H1 (cell line): ENCODE measurements at regions not wholly inside any gene's neighbourhood (a gene's known extent, or its start where the extent isn't known, plus 50 kb on each side); places are given as distances from the start of the nearest gene placed in this dataset.

Experiments used
- CTCF ChIA-PET: fragments of 300-600 bp; sonication (Branson Sonifier 250); formaldehyde crosslinking; loops from one replicate; lab custom pipeline; 2021; ENCODE audit not compliant: partially characterized antibody; lab: Charles Lee
- POLR2A ChIA-PET: fragments of 300-600 bp; sonication (Branson Sonifier 250); formaldehyde crosslinking; loops from one replicate; lab custom pipeline; 2021; ENCODE audit warnings: inconsistent platforms; ENCODE audit not compliant: partially characterized antibody; lab: Charles Lee
- DNase-seq, 2 experiments: peaks; one replicate each; pipeline versions ENCODE4 v3.0.0 to v3.0.0-alpha.2; 2010 to 2022; ENCODE audit warnings: low spot score in 2 of 2, low read depth in 1 of 2, mixed read lengths in 1 of 2
- FAIRE-seq: peaks from 2 replicates; lab custom pipeline; 2011; peaks lifted over from hg19 to GRCh38; lab: Jason Lieb, UNC
- H2AFZ ChIP-seq: 2 replicates; pipeline ENCODE4 v1.8.1; 2012; ENCODE audit warnings: low read length, inconsistent platforms
- H2AK5ac ChIP-seq: 2 replicates; pipeline ENCODE4 v1.6.1; 2013; ENCODE audit warnings: low read depth, low read length
- H2BK120ac ChIP-seq: replicated peaks from 2 replicates; pipeline ENCODE3; 2013; ENCODE audit warnings: low read depth, low read length, inconsistent platforms
- H2BK12ac ChIP-seq: 2 replicates; pipeline ENCODE4 v1.6.1; 2013; ENCODE audit warnings: low read depth, low read length
- H2BK15ac ChIP-seq: 2 replicates; pipeline ENCODE4 v1.6.1; 2013; ENCODE audit warnings: low read length
- H2BK20ac ChIP-seq: 2 replicates; pipeline ENCODE4 v1.6.1; 2013; ENCODE audit warnings: low read length
- H2BK5ac ChIP-seq: 2 replicates; pipeline ENCODE4 v1.6.1; 2013; ENCODE audit warnings: low read depth, low read length
- H3K14ac ChIP-seq: 2 replicates; pipeline ENCODE4 v1.6.1; 2013; ENCODE audit warnings: inconsistent platforms; ENCODE audit not compliant: insufficient read length
- H3K18ac ChIP-seq: 2 replicates; pipeline ENCODE4 v1.6.1; 2013; ENCODE audit warnings: low read length; ENCODE audit errors: extremely low read depth
- H3K23ac ChIP-seq: 2 replicates; pipeline ENCODE4 v1.6.1; 2013; ENCODE audit warnings: inconsistent platforms; ENCODE audit not compliant: insufficient read length
- H3K23me2 ChIP-seq: 2 replicates; pipeline ENCODE4 v1.6.1; 2013; ENCODE audit warnings: low read depth, low read length
- H3K27ac ChIP-seq: 2 replicates; pipeline ENCODE4 v1.6.1; 2011; ENCODE audit warnings: low read depth, low read length, inconsistent platforms
- H3K27me3 ChIP-seq, 4 experiments: replicated peaks in 1 of 4; 1 replicate in 1 of 4; 2 replicates in 3 of 4; pipeline versions ENCODE4 v1.6.1 to v1.8.1; 2011 to 2013; ENCODE audit warnings: low read length in 3 of 4, mild to moderate bottlenecking in 3 of 4, inconsistent platforms in 2 of 4, mixed read lengths in 2 of 4, moderate library complexity in 1 of 4; ENCODE audit not compliant: control insufficient read depth in 3 of 4, insufficient read depth in 3 of 4; ENCODE audit errors: extremely low read depth in 1 of 4
- H3K36me3 ChIP-seq, 4 experiments: 2 replicates each; pipeline versions ENCODE4 v1.6.1 to v1.8.1; 2011 to 2013; ENCODE audit warnings: mild to moderate bottlenecking in 4 of 4, low read length in 3 of 4, moderate library complexity in 2 of 4, control low read depth in 1 of 4, inconsistent platforms in 1 of 4; ENCODE audit not compliant: insufficient read depth in 4 of 4, control insufficient read depth in 2 of 4
- H3K4ac ChIP-seq: replicated peaks from 2 replicates; pipeline ENCODE3; 2013; ENCODE audit warnings: low read length, low read depth, mixed read lengths, inconsistent platforms; ENCODE audit not compliant: insufficient read length
- H3K4me1 ChIP-seq, 4 experiments: replicated peaks in 1 of 4; 1 replicate in 1 of 4; 2 replicates in 3 of 4; pipeline versions ENCODE4 v1.6.1 to v1.8.1; 2011 to 2013; ENCODE audit warnings: low read length in 3 of 4, inconsistent platforms in 2 of 4, mixed read lengths in 1 of 4; ENCODE audit not compliant: insufficient read depth in 4 of 4, control insufficient read depth in 3 of 4
- H3K4me2 ChIP-seq, 2 experiments: 2 replicates each; pipeline versions ENCODE4 v1.6.1 to v1.8.1; 2011 to 2013; ENCODE audit warnings: low read depth in 2 of 2, low read length in 2 of 2, control low read depth in 1 of 2, inconsistent platforms in 1 of 2, mild to moderate bottlenecking in 1 of 2; ENCODE audit not compliant: insufficient read depth in 1 of 2
- H3K4me3 ChIP-seq, 4 experiments: fragments of 200-600, 300-600 bp in 1 of 4; sonication (generic), shearing (Covaris generic), sonication (Bioruptor Twin) in 1 of 4; 2 replicates each; pipeline versions ENCODE4 v1.5.1 to v1.8.1; 2011 to 2016; ENCODE audit warnings: low read length in 4 of 4, low read depth in 3 of 4, control low read depth in 2 of 4, inconsistent platforms in 2 of 4, mild to moderate bottlenecking in 2 of 4, mixed read lengths in 1 of 4, moderate library complexity in 1 of 4; ENCODE audit not compliant: insufficient read depth in 2 of 4; ENCODE audit errors: extremely low read depth in 1 of 4
- H3K56ac ChIP-seq: replicated peaks from 2 replicates; pipeline ENCODE3; 2013; ENCODE audit warnings: low read depth, mild to moderate bottlenecking, mixed read lengths, low read length, inconsistent platforms; ENCODE audit not compliant: insufficient read length
- H3K79me1 ChIP-seq: 2 replicates; pipeline ENCODE4 v1.6.1; 2013; ENCODE audit warnings: low read depth, low read length, control low read depth
- H3K79me2 ChIP-seq, 2 experiments: 2 replicates each; pipeline versions ENCODE4 v1.6.1 to v1.8.1; 2012 to 2013; ENCODE audit warnings: low read length in 2 of 2, mild to moderate bottlenecking in 2 of 2, inconsistent platforms in 1 of 2; ENCODE audit not compliant: insufficient read depth in 2 of 2, control insufficient read depth in 1 of 2
- H3K9ac ChIP-seq, 4 experiments: replicated peaks in 1 of 4; 1 replicate in 1 of 4; 2 replicates in 3 of 4; pipeline versions ENCODE4 v1.6.1 to v1.8.1; 2011 to 2013; ENCODE audit warnings: low read depth in 3 of 4, low read length in 3 of 4, control low read depth in 2 of 4, mild to moderate bottlenecking in 2 of 4, moderate library complexity in 2 of 4, inconsistent platforms in 1 of 4; ENCODE audit errors: extremely low read depth in 1 of 4
- H3K9me3 ChIP-seq, 2 experiments: 2 replicates each; pipeline versions ENCODE4 v1.6.1 to v1.8.1; 2012 to 2013; ENCODE audit warnings: mild to moderate bottlenecking in 2 of 2, moderate library complexity in 2 of 2, control low read depth in 1 of 2, inconsistent platforms in 1 of 2, low read depth in 1 of 2, low read length in 1 of 2, mixed read lengths in 1 of 2; ENCODE audit not compliant: insufficient read depth in 2 of 2
- H4K20me1 ChIP-seq, 2 experiments: replicated peaks in 1 of 2; 2 replicates each; pipeline versions ENCODE3 to v1.8.1; 2011 to 2013; ENCODE audit warnings: inconsistent platforms in 2 of 2, low read length in 2 of 2, mild to moderate bottlenecking in 1 of 2; ENCODE audit not compliant: insufficient read depth in 2 of 2, control insufficient read depth in 1 of 2
- H4K5ac ChIP-seq: 2 replicates; pipeline ENCODE4 v1.6.1; 2013; ENCODE audit warnings: low read length, low read depth, mixed read lengths, inconsistent platforms; ENCODE audit not compliant: insufficient read length
- H4K8ac ChIP-seq: 2 replicates; pipeline ENCODE4 v1.8.0; 2013; ENCODE audit warnings: mild to moderate bottlenecking, moderate library complexity, low read length, inconsistent platforms; ENCODE audit not compliant: insufficient read depth; ENCODE audit errors: extremely low read depth
- H4K91ac ChIP-seq: replicated peaks from 2 replicates; pipeline ENCODE3; 2013; ENCODE audit warnings: low read length, mixed read lengths, inconsistent platforms; ENCODE audit not compliant: insufficient read length
- BACH1 ChIP-seq: IDR thresholded peaks from 2 replicates; pipeline ENCODE4 v1.6.1; 2012; ENCODE audit warnings: low read length, improper control_type of control experiment
- BCL11A ChIP-seq, 2 experiments: IDR thresholded peaks; one replicate each; pipeline ENCODE4 v1.6.1; 2011; ENCODE audit warnings: low read depth in 2 of 2, low read length in 2 of 2, mild to moderate bottlenecking in 2 of 2
- CHD1 ChIP-seq: IDR thresholded peaks from 2 replicates; pipeline ENCODE4 v1.6.1; 2012; ENCODE audit warnings: low read depth, low read length, improper control_type of control experiment
- CTCF ChIP-seq, 3 experiments: IDR thresholded peaks; 1 replicate in 2 of 3; 2 replicates in 1 of 3; pipeline versions ENCODE4 v1.5.1 to v1.6.1; 2011; ENCODE audit warnings: low read length in 3 of 3, mild to moderate bottlenecking in 3 of 3, inconsistent platforms in 2 of 3, low read depth in 1 of 3, moderate library complexity in 1 of 3; ENCODE audit not compliant: insufficient read depth in 1 of 3; ENCODE audit errors: control extremely low read depth in 1 of 3
- KDM1A ChIP-seq: fragments of 200-600, 300-600 bp; sonication (generic); IDR thresholded peaks from 2 replicates; pipeline ENCODE4 v1.7.1; 2016; ENCODE audit warnings: mild to moderate bottlenecking, low read length, borderline replicate concordance
- MAX ChIP-seq: IDR thresholded peaks from 2 replicates; pipeline ENCODE4 v1.6.1; 2012; ENCODE audit warnings: inconsistent platforms
- PHF8 ChIP-seq: fragments of 200-600 bp; sonication (generic); conservative IDR thresholded peaks from 2 replicates; pipeline ENCODE4 v1.7.1; 2012; ENCODE audit warnings: low read depth, mild to moderate bottlenecking, inconsistent platforms, low read length, moderate library complexity
- SP1 ChIP-seq: IDR thresholded peaks from 2 replicates; pipeline ENCODE4 v1.6.1; 2011; ENCODE audit warnings: low read depth, low read length
- SP4 ChIP-seq: IDR thresholded peaks from 2 replicates; pipeline ENCODE4 v1.6.1; 2012; ENCODE audit warnings: low read length, inconsistent platforms
- SUZ12 ChIP-seq: fragments of 200-600 bp; sonication (generic); IDR thresholded peaks from 2 replicates; pipeline ENCODE4 v1.6.1; 2012; ENCODE audit warnings: mild to moderate bottlenecking, inconsistent platforms, low read length, moderate library complexity, mixed read lengths
- TAF7 ChIP-seq: optimal IDR thresholded peaks from 2 replicates; pipeline ENCODE3; 2011; ENCODE audit warnings: low read depth, mild to moderate bottlenecking, inconsistent platforms, low read length, moderate library complexity, borderline replicate concordance
- TBP ChIP-seq: IDR thresholded peaks from 2 replicates; pipeline ENCODE4 v1.6.1; 2011; ENCODE audit warnings: low read depth, low read length, improper control_type of control experiment
- ZNF274 ChIP-seq: IDR thresholded peaks from 2 replicates; pipeline ENCODE4 v1.7.0; 2012; ENCODE audit warnings: low read length, borderline replicate concordance; ENCODE audit errors: extremely low read depth
- WGBS, 2 experiments: shearing (Covaris generic) in 1 of 2; methylation state at CpG; one replicate each; pipeline versions ENCODE4 v1.1.6 to v1.1.7; 2013 to 2015; ENCODE audit warnings: low lambda C conversion rate in 2 of 2, mixed read lengths in 2 of 2, inconsistent platforms in 1 of 2, low coverage in 1 of 2, missing lambda C conversion rate in 1 of 2; ENCODE audit not compliant: insufficient replicate concordance in 2 of 2, insufficient coverage in 1 of 2, insufficient read length in 1 of 2; ENCODE audit errors: extremely low coverage in 1 of 2, missing lambda C conversion rate in 1 of 2; 5-methylcytosine and 5-hydroxymethylcytosine counted together

DNA sequence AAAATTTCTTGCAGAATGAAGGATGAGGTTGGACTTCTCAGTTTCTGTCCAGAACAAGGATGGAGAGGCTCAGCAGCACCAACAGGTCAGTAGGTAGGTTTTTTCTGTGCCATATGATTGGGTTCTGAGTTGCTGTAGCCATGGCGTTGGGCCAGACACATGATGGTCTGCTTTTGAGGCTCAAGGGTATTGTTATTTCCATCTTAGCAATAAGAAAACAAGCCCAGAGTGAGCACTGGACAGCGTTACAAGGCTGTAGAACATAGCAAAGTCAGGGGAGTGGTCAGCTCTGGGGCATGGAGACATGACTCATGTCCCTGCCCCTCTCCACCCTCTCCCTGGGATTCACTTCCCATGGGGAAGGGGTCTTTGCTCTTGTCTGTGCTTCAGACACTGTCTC, 137.6 kb upstream of the TOPAZ1 start:
- POLR2A ChIA-PET: no interaction called here
- Histone ChIP-seq H3K27ac (no peak overlapping the region), H3K27me3 (no peaks in the 10 kb centered on the region), H4K91ac (no peak overlapping the region), H3K4me2 (no peak overlapping the region), H3K9me3 (no peaks in the 10 kb centered on the region), H4K8ac (no peak overlapping the region), H3K36me3 (no peaks in the 10 kb centered on the region), H3K14ac (no peak overlapping the region), H2BK5ac (no peak overlapping the region), H2AFZ (no peak overlapping the region), H3K79me2 (no peaks in the 10 kb centered on the region), H2BK120ac (no peak overlapping the region), H2BK15ac (no peak overlapping the region), H2BK12ac (no peak overlapping the region), H3K4me3 (no peak overlapping the region), H3K79me1 (no peaks in the 10 kb centered on the region), H3K4ac (no peak overlapping the region), H2AK5ac (no peak overlapping the region), H3K4me1 (peaks cover 0 to 6% (median under 1%) of the 10 kb centered on the region in 4 experiments; a peak in 2 of 7 replicates), H3K18ac (no peak overlapping the region), H3K56ac (no peak overlapping the region), H3K23ac (no peak overlapping the region), H3K9ac (no peak overlapping the region; a peak in 1 of 7 replicates), H2BK20ac (no peak overlapping the region), H3K23me2 (no peaks in the 10 kb centered on the region), H4K5ac (no peak overlapping the region), H4K20me1 (no peaks in the 10 kb centered on the region)
- 87% methylated on average over 2 of the region's 2 CpGs; no CpG with 5 or more reads in 1 of the 2 experiments for WGBS, 2 experiments
- no peak for FAIRE-seq
- CTCF ChIA-PET: interaction anchor here (2.0 to 2.3 kb wide), 2 partner anchors 10 to 54 kb away, joined by 4 to 7 read pairs; no protein-coding TSS in a partner anchor
- DNase-seq: no peak
- TF ChIP-seq ZNF274 (no peak), PHF8 (no peak), BCL11A (IDR thresholded peaks at IDR 0.05; ENCODE audit: low read depth in 2 of 2, low read length in 2 of 2) (no peak), CTCF (IDR thresholded peaks at IDR 0.05; ENCODE audit: control extremely low read depth in 1 of 3, insufficient read depth in 1 of 3, low read depth in 1 of 3, low read length in 3 of 3) (no peak), MAX (no peak), SP4 (no peak), TAF7 (no peak), SP1 (no peak), SUZ12 (no peak), KDM1A (no peak), TBP (no peak), BACH1 (no peak), CHD1 (no peak)
